HL-60 (cell line): ENCODE measurements at regions not wholly inside any gene's neighbourhood (a gene's known extent, or its start where the extent isn't known, plus 50 kb on each side); places are given as distances from the start of the nearest gene placed in this dataset.

Experiments
- DNase-seq, 2 experiments: peaks; one replicate each; pipeline ENCODE4 v3.0.0-alpha.2; 2010 to 2020; ENCODE audit warnings: low read depth in 1 of 2, low spot score in 1 of 2
- H3K27ac ChIP-seq: fragments of 250-450 bp; sonication (Bioruptor Pico); replicated peaks from 2 replicates; pipeline ENCODE4 v1.5.1; 2020; ENCODE audit warnings: mild to moderate bottlenecking, moderate library complexity
- H3K27me3 ChIP-seq: fragments of 250-450 bp; sonication (Bioruptor Pico); 2 replicates; pipeline ENCODE4 v1.5.1; 2021; ENCODE audit warnings: mild to moderate bottlenecking, moderate library complexity; ENCODE audit not compliant: insufficient read depth, poor library complexity, severe bottlenecking
- H3K4me3 ChIP-seq: replicated peaks from 2 replicates; pipeline ENCODE4 v1.5.1; 2011; ENCODE audit warnings: mild to moderate bottlenecking, control low read depth, low read length; ENCODE audit not compliant: insufficient read depth
- GABPA ChIP-seq: IDR thresholded peaks from 2 replicates; pipeline ENCODE4 v1.6.1; 2012; ENCODE audit warnings: low read depth
- POLR2AphosphoS5 ChIP-seq: IDR thresholded peaks from 2 replicates; pipeline ENCODE4 v1.6.1; 2012; ENCODE audit warnings: low read depth
- SPI1 ChIP-seq: IDR thresholded peaks from 2 replicates; pipeline ENCODE4 v1.6.1; 2012; ENCODE audit warnings: low read depth, mild to moderate bottlenecking, borderline replicate concordance
- TF ChIP-seq, protein P1 (sequence below): IDR thresholded peaks from one replicate; pipeline ENCODE4 v1.5.1; 2011; ENCODE audit warnings: low read length, control low read depth, inconsistent platforms; ENCODE audit not compliant: insufficient read depth
- TF ChIP-seq, protein P2 (sequence below): IDR thresholded peaks from 2 replicates; pipeline ENCODE4 v1.6.1; 2012; ENCODE audit warnings: low read depth; ENCODE audit not compliant: insufficient replicate concordance

DNA sequence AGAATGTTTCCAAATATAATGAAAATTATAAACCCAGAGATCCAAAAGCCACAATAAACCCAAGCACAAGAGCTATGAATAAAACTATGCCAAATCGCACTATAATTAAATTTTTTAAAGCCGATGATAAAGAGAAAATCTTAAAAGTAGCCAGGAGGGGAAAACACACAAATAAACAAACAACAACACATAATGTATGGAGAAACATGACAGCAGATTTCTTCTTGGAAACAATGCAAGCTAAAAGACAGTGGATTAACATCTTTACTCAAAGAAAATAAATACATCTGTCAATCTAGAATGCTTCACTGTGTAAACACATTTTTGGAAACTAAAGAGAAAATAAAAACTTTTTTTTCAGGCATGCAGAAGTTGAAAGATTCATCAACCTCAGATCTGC lies 53.0 kb upstream of the SMOX start:
- no peak for DNase-seq
- TF ChIP-seq, protein P1, sequence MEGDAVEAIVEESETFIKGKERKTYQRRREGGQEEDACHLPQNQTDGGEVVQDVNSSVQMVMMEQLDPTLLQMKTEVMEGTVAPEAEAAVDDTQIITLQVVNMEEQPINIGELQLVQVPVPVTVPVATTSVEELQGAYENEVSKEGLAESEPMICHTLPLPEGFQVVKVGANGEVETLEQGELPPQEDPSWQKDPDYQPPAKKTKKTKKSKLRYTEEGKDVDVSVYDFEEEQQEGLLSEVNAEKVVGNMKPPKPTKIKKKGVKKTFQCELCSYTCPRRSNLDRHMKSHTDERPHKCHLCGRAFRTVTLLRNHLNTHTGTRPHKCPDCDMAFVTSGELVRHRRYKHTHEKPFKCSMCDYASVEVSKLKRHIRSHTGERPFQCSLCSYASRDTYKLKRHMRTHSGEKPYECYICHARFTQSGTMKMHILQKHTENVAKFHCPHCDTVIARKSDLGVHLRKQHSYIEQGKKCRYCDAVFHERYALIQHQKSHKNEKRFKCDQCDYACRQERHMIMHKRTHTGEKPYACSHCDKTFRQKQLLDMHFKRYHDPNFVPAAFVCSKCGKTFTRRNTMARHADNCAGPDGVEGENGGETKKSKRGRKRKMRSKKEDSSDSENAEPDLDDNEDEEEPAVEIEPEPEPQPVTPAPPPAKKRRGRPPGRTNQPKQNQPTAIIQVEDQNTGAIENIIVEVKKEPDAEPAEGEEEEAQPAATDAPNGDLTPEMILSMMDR: no peak
- TF ChIP-seq SPI1 (no peak), POLR2AphosphoS5 (no peak), GABPA (no peak)
- TF ChIP-seq, protein P2, sequence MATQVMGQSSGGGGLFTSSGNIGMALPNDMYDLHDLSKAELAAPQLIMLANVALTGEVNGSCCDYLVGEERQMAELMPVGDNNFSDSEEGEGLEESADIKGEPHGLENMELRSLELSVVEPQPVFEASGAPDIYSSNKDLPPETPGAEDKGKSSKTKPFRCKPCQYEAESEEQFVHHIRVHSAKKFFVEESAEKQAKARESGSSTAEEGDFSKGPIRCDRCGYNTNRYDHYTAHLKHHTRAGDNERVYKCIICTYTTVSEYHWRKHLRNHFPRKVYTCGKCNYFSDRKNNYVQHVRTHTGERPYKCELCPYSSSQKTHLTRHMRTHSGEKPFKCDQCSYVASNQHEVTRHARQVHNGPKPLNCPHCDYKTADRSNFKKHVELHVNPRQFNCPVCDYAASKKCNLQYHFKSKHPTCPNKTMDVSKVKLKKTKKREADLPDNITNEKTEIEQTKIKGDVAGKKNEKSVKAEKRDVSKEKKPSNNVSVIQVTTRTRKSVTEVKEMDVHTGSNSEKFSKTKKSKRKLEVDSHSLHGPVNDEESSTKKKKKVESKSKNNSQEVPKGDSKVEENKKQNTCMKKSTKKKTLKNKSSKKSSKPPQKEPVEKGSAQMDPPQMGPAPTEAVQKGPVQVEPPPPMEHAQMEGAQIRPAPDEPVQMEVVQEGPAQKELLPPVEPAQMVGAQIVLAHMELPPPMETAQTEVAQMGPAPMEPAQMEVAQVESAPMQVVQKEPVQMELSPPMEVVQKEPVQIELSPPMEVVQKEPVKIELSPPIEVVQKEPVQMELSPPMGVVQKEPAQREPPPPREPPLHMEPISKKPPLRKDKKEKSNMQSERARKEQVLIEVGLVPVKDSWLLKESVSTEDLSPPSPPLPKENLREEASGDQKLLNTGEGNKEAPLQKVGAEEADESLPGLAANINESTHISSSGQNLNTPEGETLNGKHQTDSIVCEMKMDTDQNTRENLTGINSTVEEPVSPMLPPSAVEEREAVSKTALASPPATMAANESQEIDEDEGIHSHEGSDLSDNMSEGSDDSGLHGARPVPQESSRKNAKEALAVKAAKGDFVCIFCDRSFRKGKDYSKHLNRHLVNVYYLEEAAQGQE: no peak
- H3K27ac ChIP-seq: no peak overlapping the region

DNA sequence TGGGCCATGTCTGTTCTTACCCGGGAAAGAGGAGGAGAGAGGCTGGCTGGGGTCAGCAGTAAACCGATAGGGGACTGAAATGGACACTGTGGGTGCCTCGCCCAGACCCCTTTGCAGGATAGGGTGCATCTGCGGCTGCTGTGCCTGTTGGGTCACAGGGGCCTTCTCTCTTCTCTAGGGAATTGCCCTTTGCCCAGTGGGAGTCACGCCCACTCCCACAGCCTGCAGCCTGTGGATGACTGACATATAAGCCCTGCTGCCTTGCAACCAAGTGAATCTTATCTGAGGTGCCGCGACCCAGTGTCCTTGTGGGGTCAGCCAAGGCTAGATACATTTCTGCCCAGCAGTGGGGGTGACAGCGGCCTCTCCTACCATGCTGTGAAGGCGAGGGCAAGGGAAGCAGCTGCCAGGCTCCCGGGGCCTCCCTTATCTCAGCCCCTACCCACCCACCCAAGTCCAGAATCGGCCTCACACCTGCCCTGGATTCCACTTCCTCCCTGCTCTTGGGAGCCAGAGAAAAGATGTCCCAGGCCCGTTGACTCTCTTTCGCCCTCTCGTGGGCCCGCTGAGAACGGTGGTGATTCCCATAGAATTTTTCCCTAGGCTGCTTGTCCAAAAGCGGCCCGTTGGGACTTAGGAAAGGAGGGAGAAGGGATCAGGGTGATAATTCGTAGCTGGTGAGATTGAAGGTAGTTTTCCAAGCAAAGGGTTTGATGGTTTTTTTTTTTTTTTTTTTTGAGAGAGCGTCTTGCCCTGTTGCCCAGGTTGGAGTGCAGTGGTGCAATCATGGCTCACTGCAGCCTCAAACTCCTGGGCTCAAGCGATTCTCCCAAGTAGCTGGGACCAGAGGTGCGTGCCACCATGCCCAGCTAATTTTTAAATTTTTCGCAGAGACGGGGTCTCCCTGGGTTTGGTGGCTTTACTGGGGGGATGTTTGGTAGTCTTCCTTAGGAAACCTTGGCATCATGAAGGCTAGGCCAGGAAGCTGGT lies 56.8 kb upstream of the SMOX start:
- Histone ChIP-seq H3K27ac (peak overlapping the region; percentile 80), H3K27me3 (no peaks in the 10 kb centered on the region), H3K4me3 (no peak overlapping the region)
- TF ChIP-seq SPI1: peak; percentile 91
- TF ChIP-seq, protein P1: peak; percentile 84
- TF ChIP-seq, protein P2: no peak
- 0 out of 2 replicates have a peak, but pooled peaks have one; percentile 12 for TF ChIP-seq GABPA
- peak in 1 of 2 experiments; percentile 60 for DNase-seq

More for the DNA sequence above, 53.0 kb upstream of the SMOX start:
- Histone ChIP-seq H3K27me3 (no peaks in the 10 kb centered on the region), H3K4me3 (no peak overlapping the region)

DNA sequence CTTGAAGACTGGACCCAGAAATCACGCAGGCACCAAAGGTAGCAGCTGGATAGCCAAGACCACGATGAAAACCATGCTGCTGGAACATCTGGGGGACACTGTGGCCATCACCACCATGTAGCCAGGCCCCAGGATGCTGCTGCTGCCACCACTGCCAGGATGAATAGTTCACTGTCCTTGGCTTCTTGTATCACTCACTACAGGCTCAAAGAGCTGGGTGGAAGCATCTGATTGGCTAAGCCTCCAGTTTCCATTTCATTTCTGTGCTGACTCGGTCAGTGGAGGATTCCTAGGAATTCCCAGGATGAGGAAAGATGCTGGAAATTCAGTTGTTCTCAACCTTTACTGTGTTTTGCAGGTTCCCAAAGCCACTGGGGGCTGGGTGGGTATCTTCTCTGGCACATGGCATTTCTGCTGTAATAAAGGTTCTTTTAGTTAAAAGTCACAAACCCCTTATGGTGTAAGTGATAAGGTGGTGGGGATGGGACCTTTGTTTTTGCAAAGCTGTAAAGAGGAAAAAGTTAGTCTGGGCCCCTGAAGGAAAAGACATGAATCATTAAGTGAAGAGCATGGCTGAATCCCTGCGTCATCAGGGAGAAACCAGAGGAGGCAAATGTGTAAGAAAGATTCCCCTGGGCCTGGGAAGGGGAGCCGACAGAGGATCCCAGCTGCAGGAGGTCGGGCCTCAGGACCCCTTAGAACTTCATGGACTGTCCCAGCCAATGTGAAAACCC lies 57.7 kb upstream of the SMOX start:
- TF ChIP-seq POLR2AphosphoS5: no peak
- TF ChIP-seq, protein P1: no peak
- TF ChIP-seq SPI1: no peak
- TF ChIP-seq, protein P2: no peak
- Histone ChIP-seq H3K27ac (peak overlapping the region; percentile 80), H3K27me3 (no peaks in the 10 kb centered on the region), H3K4me3 (no peak overlapping the region)
- no peak for DNase-seq
